ENCODE measurements at regions not wholly inside any gene's neighbourhood (a gene's known extent, or its start where the extent isn't known, plus 50 kb on each side); places are given as distances from the start of the nearest gene placed in this dataset.

GRCh38 chr5:44565360-44565759 lies 176.1 kb upstream of the FGF10 start:
- no peak overlapping the region for H3K9ac ChIP-seq (ENCODE audit: insufficient read depth, low read depth, low read length)
- no peak for DNase-seq (ENCODE audit: low spot score)
- no peak for FAIRE-seq
- in situ Hi-C loops (cut with HindIII; ENCODE audit: extremely low pct_ligation_motif_present, low pct_unique_long_range_greater_than_20kb) (no loop called here), intact Hi-C loops (cut with micrococcal nuclease; ENCODE audit: unreplicated experiment) (no loop called here)
- H3K4me3 ChIP-seq (replicated peaks in 1 of 3; ENCODE audit: insufficient read depth in 1 of 3, low read depth in 2 of 3, low read length in 3 of 3) = no peak overlapping the region
- POLR2A ChIA-PET = no interaction called here
- ATAC-seq = no peak
- BruUV-seq (replicated peaks) = no TSS peak
- no peaks in the 10 kb centered on the region for H3K79me2 ChIP-seq (ENCODE audit: insufficient read depth, low read length)
- WGBS (ENCODE audit: low lambda C conversion rate) = 7% methylated on average over 1 of the region's 1 CpG
- no peaks in the 10 kb centered on the region for H4K20me1 ChIP-seq (ENCODE audit: insufficient read depth, low read length)
- TF ChIP-seq SALL1 (CRISPR knock-in tag; IDR thresholded peaks at IDR 0.05) (no peak), ZSCAN29 (CRISPR knock-in tag; conservative IDR thresholded peaks at IDR 0.05) (no peak), PRMT3 (CRISPR knock-in tag; IDR thresholded peaks at IDR 0.05; ENCODE audit: borderline replicate concordance, low read depth) (no peak), ZBTB3 (CRISPR knock-in tag; IDR thresholded peaks at IDR 0.05; ENCODE audit: borderline replicate concordance, low read depth) (no peak), MAFF (IDR thresholded peaks at IDR 0.05; ENCODE audit: low read depth, low read length) (no peak), ZNF331 (CRISPR knock-in tag; IDR thresholded peaks at IDR 0.05) (no peak), ZNF484 (CRISPR knock-in tag; IDR thresholded peaks at IDR 0.05; ENCODE audit: borderline replicate concordance, low read depth) (no peak), ZNF333 (CRISPR knock-in tag; IDR thresholded peaks at IDR 0.05; ENCODE audit: borderline replicate concordance) (no peak), TOE1 (CRISPR knock-in tag; IDR thresholded peaks at IDR 0.05) (no peak), ZEB1 (IDR thresholded peaks at IDR 0.05; ENCODE audit: insufficient replicate concordance, low read depth) (no peak), NKX3-1 (CRISPR knock-in tag; IDR thresholded peaks at IDR 0.05) (no peak), LBX2 (CRISPR knock-in tag; IDR thresholded peaks at IDR 0.05; ENCODE audit: borderline replicate concordance) (no peak), PBX3 (CRISPR knock-in tag; IDR thresholded peaks at IDR 0.05; ENCODE audit: borderline replicate concordance) (no peak), ZNF7 (CRISPR knock-in tag; IDR thresholded peaks at IDR 0.05) (no peak), POLR2A (IDR thresholded peaks at IDR 0.05; ENCODE audit: insufficient read depth in 1 of 2, low read depth in 2 of 2, low read length in 2 of 2) (no peak), NCOA1 (CRISPR knock-in tag; IDR thresholded peaks at IDR 0.05) (no peak)
- no peaks in the 10 kb centered on the region for H3K36me3 ChIP-seq (replicated peaks in 1 of 2; ENCODE audit: control insufficient read depth in 1 of 2, insufficient read depth in 2 of 2, low read length in 2 of 2)
- no peaks in the 10 kb centered on the region for H3K9me3 ChIP-seq (ENCODE audit: low read length)
- H3K4me1 ChIP-seq (ENCODE audit: insufficient read depth, low read length) = no peaks in the 10 kb centered on the region
- CTCF ChIA-PET (ENCODE audit: low intra/inter-chr PET ratio, low total read pairs) = no interaction called here
- no peak overlapping the region for H3K27ac ChIP-seq (ENCODE audit: extremely low read length, insufficient read depth, low read length)
- no peaks in the 10 kb centered on the region for H3K27me3 ChIP-seq (ENCODE audit: control insufficient read depth in 1 of 2, insufficient read depth in 2 of 2, low read length in 2 of 2)
- H3K4me2 ChIP-seq (ENCODE audit: low read depth, low read length) = no peak overlapping the region
- no peak overlapping the region for H2AFZ ChIP-seq (ENCODE audit: low read length)

Data from HepG2 (cell line).